ENCODE measurements at regions not wholly inside any gene's neighbourhood (a gene's known extent, or its start where the extent isn't known, plus 50 kb on each side); places are given as distances from the start of the nearest gene placed in this dataset.

DNA sequence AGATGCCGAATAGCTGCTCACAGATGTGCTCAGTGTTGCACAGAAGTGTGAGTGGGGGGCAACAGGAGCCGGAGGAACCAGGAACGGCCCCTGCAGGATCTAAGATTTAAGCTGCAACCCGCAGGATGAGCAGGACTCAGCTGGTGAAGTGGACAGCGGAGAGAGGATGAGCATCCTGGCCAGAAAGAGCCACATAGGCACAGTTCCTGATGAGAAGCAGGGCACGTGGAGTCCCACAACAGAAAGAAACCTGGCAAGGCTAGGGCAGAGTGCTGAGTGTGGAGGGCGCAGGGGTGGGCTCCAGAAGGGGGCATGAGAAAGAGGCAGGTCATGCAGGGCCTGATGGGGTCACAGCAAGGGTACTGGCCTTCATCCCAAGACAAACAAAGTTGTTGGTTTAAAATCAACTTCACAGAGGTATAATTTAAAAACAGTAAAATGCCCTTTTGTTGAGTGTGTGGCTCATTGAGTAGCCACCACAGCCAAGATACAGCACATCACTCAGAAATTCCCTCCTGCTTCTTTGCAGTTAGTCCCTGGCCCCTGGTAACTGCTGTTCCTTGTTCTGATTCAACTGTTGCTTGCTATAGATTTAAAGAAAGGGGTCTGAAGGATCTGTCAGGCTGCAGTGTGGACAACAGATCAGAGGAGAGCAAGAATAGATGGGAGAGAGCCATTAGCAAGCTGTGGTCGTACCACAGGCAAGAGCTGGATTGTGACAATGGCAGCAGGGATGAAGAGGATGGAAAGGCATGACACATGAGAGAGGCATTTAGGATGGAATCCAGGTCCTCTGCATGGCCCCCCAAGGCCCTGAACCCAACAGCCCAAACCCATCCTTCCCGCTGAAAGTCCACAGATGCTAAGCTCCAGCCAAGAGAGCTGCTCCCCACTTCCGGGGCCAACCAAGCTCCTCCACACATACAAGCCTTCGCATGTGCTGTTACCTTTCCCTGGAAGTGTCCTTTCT is 53.1 kb upstream of the OSBPL3 start:
- H4K20me1 ChIP-seq (ENCODE audit: insufficient read depth, low read length) = no peaks in the 10 kb centered on the region
- peaks cover 18% of the 10 kb centered on the region for H3K4me1 ChIP-seq (ENCODE audit: control insufficient read depth, insufficient read depth, low read length)
- peak overlapping the region; percentile 67 for H2BK120ac ChIP-seq (ENCODE audit: low read depth, low read length)
- no peak overlapping the region; the same call in 1 of the 2 replicates for H4K5ac ChIP-seq (ENCODE audit: low read depth, low read length)
- 93% methylated on average over 2 of the region's 11 CpGs; no CpG with 5 or more reads in 1 of the 2 experiments for WGBS, 2 experiments (ENCODE audit: extremely low coverage in 2 of 2, insufficient read length in 1 of 2)
- POLR2A ChIA-PET (ENCODE audit: unreplicated experiment) = no interaction called here
- H3K18ac ChIP-seq (ENCODE audit: low read depth, low read length) = no peak overlapping the region; the same call in 1 of the 2 replicates
- CTCF ChIA-PET = interaction anchor here (0.6 kb wide), 1 partner anchor 54 kb away, joined by 3 read pairs; no protein-coding TSS in a partner anchor
- H3K79me1 ChIP-seq (ENCODE audit: low read depth in 1 of 2, low read length in 2 of 2) = peaks cover 0 to 4% of the 10 kb centered on the region in 2 experiments; a peak in 2 of 4 replicates
- H3K9me3 ChIP-seq (ENCODE audit: control insufficient read depth, insufficient read depth, low read length) = no peaks in the 10 kb centered on the region
- no peak overlapping the region for H3K4me2 ChIP-seq (ENCODE audit: low read depth, low read length)
- peak overlapping the region; percentile 75 for H2AFZ ChIP-seq (replicated peaks; ENCODE audit: low read length, poor library complexity)
- in situ Hi-C loops (cut with MboI; ENCODE audit: low sequenced_read_pairs) (no loop called here), intact Hi-C loops (cut with micrococcal nuclease) (no loop called here), dilution Hi-C loops (cut with HindIII; ENCODE audit: low sequenced_read_pairs, unreplicated experiment) (no loop called here)
- peak overlapping the region; percentile 57; the same call in 1 of the 3 replicates for H2BK15ac ChIP-seq (ENCODE audit: low read depth, low read length)
- H2AK5ac ChIP-seq (ENCODE audit: low read depth, low read length) = peak overlapping the region; percentile 52
- H3K27me3 ChIP-seq (ENCODE audit: control insufficient read depth, insufficient read depth, low read length) = no peaks in the 10 kb centered on the region
- H3K36me3 ChIP-seq (ENCODE audit: control insufficient read depth, insufficient read depth, low read length) = no peaks in the 10 kb centered on the region
- no peak overlapping the region for H2AK9ac ChIP-seq (replicated peaks; ENCODE audit: low read depth, low read length, poor library complexity)
- H4K8ac ChIP-seq (ENCODE audit: low read depth in 2 of 2, low read length in 2 of 2) = peak overlapping the region in 1 of 2 experiments; percentile 39; a peak in 2 of 4 replicates
- no peak overlapping the region for H3K27ac ChIP-seq (ENCODE audit: insufficient read depth, low read length)
- H2BK5ac ChIP-seq (ENCODE audit: low read depth, low read length, poor library complexity, severe bottlenecking) = no peak overlapping the region
- DNase-seq (peak; percentile 60), ATAC-seq (ENCODE audit: low read depth) (peak; percentile 40; the same call in 1 of the 2 replicates)
- H3K14ac ChIP-seq (replicated peaks; ENCODE audit: low read depth, low read length) = peak overlapping the region; percentile 58
- no peak overlapping the region for H3K56ac ChIP-seq (ENCODE audit: extremely low read depth, insufficient read depth, low read length)
- peak overlapping the region; percentile 50; the same call in 1 of the 2 replicates for H2BK20ac ChIP-seq (ENCODE audit: low read depth, low read length)
- H3K4ac ChIP-seq (ENCODE audit: low read depth, low read length) = peak overlapping the region; percentile 54; the same call in 1 of the 2 replicates
- no TSS peak for BruUV-seq (replicated peaks)
- TF ChIP-seq, protein P1, sequence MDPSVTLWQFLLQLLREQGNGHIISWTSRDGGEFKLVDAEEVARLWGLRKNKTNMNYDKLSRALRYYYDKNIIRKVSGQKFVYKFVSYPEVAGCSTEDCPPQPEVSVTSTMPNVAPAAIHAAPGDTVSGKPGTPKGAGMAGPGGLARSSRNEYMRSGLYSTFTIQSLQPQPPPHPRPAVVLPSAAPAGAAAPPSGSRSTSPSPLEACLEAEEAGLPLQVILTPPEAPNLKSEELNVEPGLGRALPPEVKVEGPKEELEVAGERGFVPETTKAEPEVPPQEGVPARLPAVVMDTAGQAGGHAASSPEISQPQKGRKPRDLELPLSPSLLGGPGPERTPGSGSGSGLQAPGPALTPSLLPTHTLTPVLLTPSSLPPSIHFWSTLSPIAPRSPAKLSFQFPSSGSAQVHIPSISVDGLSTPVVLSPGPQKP (IDR thresholded peaks at IDR 0.05; ENCODE audit: borderline replicate concordance, low read depth, low read length) = no peak
- H3K9me1 ChIP-seq (ENCODE audit: insufficient read depth, low read length) = peaks cover 11% of the 10 kb centered on the region; the same call in 1 of the 2 replicates
- no peak overlapping the region for H3K9ac ChIP-seq (ENCODE audit: low read depth, low read length)
- no peak overlapping the region; the same call in 1 of the 2 replicates for H3K23ac ChIP-seq (ENCODE audit: low read depth, low read length)
- peak overlapping the region; percentile 40 for H4K91ac ChIP-seq (ENCODE audit: insufficient read depth, low read depth, low read length)
- H3K4me3 ChIP-seq (ENCODE audit: insufficient read depth, low read depth, low read length) = no peak overlapping the region
